GM12892 (cell line): ENCODE measurements at regions not wholly inside any gene's neighbourhood (a gene's known extent, or its start where the extent isn't known, plus 50 kb on each side); places are given as distances from the start of the nearest gene placed in this dataset.

Experiments used
- POLR2A ChIP-seq: IDR thresholded peaks from 2 replicates; pipeline ENCODE4 v1.6.1; 2011; ENCODE audit warnings: low read depth, low read length, control low read depth
- POLR2AphosphoS5 ChIP-seq: IDR thresholded peaks from 2 replicates; pipeline ENCODE4 v1.6.1; 2011; ENCODE audit warnings: low read depth, low read length, control low read depth

GRCh38 chr7:3167551-3167950 lies 123.9 kb upstream of the CARD11 start:
- TF ChIP-seq POLR2AphosphoS5 (no peak), POLR2A (no peak)
